ENCODE measurements at regions not wholly inside any gene's neighbourhood (a gene's known extent, or its start where the extent isn't known, plus 50 kb on each side); places are given as distances from the start of the nearest gene placed in this dataset.

DNA sequence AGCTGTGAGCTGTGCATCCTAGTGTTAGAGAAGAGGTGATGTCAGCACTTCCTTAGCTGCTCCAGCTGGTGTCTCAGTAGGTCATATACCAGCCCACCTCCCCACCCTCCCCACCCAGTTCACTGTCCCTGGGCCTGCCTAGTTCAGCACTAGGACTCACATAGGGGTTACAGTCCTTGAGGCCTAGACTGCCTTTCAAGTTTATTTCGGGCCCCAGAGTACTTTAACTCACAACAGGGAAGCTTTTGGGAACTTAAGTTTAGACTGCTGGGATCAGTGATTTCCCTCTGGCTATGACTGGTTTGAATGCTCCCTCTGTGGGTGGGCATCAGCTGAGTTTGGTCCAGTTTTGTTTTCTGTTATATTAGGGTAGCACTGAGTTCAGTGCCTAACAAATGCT lies 139.2 kb upstream of the MMS22L start:
- TF ChIP-seq, protein P1, sequence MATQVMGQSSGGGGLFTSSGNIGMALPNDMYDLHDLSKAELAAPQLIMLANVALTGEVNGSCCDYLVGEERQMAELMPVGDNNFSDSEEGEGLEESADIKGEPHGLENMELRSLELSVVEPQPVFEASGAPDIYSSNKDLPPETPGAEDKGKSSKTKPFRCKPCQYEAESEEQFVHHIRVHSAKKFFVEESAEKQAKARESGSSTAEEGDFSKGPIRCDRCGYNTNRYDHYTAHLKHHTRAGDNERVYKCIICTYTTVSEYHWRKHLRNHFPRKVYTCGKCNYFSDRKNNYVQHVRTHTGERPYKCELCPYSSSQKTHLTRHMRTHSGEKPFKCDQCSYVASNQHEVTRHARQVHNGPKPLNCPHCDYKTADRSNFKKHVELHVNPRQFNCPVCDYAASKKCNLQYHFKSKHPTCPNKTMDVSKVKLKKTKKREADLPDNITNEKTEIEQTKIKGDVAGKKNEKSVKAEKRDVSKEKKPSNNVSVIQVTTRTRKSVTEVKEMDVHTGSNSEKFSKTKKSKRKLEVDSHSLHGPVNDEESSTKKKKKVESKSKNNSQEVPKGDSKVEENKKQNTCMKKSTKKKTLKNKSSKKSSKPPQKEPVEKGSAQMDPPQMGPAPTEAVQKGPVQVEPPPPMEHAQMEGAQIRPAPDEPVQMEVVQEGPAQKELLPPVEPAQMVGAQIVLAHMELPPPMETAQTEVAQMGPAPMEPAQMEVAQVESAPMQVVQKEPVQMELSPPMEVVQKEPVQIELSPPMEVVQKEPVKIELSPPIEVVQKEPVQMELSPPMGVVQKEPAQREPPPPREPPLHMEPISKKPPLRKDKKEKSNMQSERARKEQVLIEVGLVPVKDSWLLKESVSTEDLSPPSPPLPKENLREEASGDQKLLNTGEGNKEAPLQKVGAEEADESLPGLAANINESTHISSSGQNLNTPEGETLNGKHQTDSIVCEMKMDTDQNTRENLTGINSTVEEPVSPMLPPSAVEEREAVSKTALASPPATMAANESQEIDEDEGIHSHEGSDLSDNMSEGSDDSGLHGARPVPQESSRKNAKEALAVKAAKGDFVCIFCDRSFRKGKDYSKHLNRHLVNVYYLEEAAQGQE (IDR thresholded peaks at IDR 0.05; ENCODE audit: low read depth): no peak
- TF ChIP-seq POLR2A (IDR thresholded peaks at IDR 0.05; ENCODE audit: borderline replicate concordance, extremely low read depth, insufficient read depth, insufficient read length): no peak
- no peak for TF ChIP-seq ATF3 (IDR thresholded peaks at IDR 0.05)
- TF ChIP-seq, protein P2, sequence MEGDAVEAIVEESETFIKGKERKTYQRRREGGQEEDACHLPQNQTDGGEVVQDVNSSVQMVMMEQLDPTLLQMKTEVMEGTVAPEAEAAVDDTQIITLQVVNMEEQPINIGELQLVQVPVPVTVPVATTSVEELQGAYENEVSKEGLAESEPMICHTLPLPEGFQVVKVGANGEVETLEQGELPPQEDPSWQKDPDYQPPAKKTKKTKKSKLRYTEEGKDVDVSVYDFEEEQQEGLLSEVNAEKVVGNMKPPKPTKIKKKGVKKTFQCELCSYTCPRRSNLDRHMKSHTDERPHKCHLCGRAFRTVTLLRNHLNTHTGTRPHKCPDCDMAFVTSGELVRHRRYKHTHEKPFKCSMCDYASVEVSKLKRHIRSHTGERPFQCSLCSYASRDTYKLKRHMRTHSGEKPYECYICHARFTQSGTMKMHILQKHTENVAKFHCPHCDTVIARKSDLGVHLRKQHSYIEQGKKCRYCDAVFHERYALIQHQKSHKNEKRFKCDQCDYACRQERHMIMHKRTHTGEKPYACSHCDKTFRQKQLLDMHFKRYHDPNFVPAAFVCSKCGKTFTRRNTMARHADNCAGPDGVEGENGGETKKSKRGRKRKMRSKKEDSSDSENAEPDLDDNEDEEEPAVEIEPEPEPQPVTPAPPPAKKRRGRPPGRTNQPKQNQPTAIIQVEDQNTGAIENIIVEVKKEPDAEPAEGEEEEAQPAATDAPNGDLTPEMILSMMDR (IDR thresholded peaks at IDR 0.05 in 2 of 3, conservative IDR thresholded peaks at IDR 0.05 in 1 of 3; ENCODE audit: borderline replicate concordance in 1 of 3, insufficient read depth in 1 of 3, low read depth in 2 of 3, low read length in 2 of 3): no peak
- no peak for TF ChIP-seq JUND (IDR thresholded peaks at IDR 0.05)

All from HCT116 (cell line).